HS-27A (cell line): ENCODE measurements at regions not wholly inside any gene's neighbourhood (a gene's known extent, or its start where the extent isn't known, plus 50 kb on each side); places are given as distances from the start of the nearest gene placed in this dataset.
"Not testable (repeated sequence)": the region's sequence is repeated elsewhere in the genome, so short reads cannot be mapped to it uniquely, and the experiment has no call there.

Experiments
- DNase-seq: peaks from one replicate; pipeline ENCODE4 v3.0.0-alpha.2; 2012; ENCODE audit warnings: low read depth, missing footprints

DNA sequence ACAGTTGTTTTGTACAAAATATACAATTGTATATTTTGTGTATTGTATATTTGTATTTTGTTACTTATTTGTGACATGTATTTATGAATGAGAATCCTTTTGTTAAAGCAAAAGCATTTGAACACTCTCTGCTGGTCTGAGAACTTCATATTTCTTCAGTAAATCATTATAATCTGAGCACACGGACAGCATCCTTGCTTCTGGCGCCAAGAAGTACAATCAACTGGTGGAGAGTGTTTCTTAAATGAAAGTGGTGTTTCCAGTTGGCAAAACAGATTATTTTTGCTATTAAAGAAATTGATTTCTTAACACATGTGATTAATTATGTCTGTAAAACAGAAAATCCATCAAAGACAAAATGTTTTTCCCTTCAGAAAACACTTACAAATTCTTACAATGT, 95.1 kb upstream of the COPS8 start:
- DNase-seq, result no peak

DNA sequence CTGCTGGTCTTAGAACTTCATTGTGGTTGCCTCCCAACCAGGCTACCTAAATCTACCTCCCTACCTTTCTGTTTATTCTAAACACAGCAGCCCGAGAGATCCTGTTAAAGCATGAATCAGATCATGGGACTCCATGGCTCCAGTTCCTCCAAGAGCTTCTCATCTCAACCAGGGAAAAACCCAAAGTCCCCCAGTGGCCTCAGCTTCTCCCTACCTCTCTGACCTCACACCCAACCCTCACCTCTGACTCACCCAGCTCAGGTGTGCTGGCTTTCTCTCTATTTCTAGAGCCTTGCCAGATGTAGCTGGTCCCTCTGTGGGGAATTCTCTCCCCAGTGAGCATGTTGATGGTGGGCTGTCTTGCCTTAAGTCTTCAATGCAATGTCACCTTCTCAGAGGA, 93.8 kb upstream of the COPS8 start:
- no peak for DNase-seq

GRCh38 chr2:236993286-236993685, 92.4 kb upstream of the COPS8 start:
- DNase-seq, result no peak

DNA sequence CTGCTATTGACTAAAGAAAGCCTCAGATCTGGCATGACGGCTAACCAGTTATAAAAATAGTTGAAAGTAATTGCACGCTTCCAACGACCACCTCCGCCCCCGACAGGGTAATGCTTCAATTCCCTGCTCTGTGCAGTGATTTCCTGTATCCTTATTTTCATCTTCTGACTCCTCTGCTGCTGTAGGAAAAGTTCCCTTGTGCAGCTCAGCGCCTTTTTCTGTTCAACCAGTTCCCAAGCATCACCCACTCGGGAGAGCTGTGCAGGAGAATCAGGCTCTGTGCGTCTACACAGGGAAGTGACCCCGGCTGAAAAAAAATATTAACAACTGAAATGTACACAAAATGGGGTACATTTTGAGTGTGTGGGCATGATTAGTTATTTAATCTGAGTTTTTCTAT, 91.3 kb upstream of the COPS8 start:
- DNase-seq, result no peak

GRCh38 chr2:236997069-236997715, 88.5 kb upstream of the COPS8 start:
- no peak for DNase-seq

DNA sequence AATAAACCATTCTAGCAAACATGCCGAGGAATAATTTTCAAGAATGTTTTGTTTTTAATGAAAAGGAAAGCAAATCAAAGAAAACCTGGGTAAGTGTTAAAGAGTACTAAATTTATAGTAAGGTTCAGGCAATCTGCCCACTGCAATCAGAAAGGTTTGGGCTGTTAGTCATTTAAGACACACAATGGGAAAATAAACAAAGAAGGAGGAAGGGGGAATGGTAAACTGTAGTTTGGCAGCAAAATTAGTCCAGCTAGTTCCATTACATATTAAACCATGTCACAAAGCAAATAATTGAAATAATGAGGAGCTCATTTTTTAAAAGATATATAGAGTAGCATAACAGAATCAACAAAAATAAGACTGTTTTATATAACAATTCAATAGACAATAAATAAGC, 87.5 kb upstream of the COPS8 start:
- no peak for DNase-seq

DNA sequence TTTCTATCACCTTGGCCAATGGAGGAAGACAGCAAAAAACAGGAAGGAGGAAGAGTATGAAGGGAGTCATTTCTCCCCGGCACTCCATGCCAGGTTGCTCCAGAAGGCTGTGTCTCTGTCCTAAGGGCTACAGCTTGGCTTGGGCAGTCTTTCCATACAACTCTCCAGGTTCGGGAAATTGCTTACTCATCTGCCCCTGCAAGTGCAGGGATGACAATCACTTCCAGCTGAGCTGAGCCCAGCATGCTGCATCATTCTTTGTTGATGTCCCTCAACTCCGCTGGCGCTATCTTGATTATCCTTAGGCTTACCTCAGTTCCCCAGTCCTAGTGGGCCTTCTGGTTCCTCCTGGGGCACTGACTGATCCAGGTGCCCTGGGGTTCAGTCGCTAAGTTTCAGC, 86.9 kb upstream of the COPS8 start:
- DNase-seq, result no peak

- DNase-seq, result no peak
Observed at GRCh38 chr2:237000481-237000880, 85.2 kb upstream of the COPS8 start.

DNA sequence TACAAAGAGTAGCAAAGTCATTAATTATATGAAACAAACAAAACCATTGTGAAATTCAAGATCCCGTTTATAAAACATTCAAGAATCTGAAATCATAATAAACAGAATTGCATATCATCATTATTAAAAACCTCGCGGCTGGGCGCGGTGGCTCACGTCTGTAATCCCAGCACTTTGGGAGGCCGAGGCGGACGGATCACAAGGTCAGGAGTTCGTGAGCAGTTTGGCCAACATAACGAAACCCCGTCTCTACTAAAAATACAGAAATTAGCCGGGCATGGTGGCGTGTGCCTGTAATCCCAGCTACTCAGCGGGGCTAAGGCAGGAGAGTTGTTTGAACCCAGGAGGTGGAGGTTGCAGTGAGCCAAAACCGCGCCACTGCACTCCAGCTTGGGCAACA, 80.3 kb upstream of the COPS8 start:
- not testable (repeated sequence) for DNase-seq

DNA sequence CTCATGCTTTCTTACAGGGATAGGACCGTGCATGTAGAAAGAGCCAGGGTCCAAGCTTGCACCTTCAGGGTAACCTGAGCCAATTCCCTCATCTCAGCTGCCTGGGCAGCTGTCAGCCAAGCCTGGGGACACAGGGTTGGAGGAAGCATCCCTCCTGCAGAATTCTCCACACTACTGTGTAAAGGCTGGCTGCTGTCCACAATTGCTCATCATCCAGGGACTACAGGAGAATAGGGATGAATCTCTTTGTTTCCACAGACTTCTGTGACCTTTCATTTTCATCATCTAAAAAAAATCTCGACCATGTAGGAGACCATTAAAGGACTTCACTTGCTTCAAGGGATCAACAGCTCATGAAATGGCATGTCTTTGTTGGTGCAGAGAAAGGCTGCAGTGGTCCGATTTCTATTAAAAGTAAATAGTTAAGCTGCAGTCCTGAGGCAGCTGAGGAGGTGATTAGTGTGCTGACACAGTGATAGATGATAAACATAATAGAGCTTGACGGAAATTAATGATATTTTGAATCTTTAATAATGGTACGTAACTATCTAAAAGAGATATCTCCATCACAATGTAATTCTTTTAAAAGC, 74.4 kb upstream of the COPS8 start:
- DNase-seq, result no peak

GRCh38 chr2:237012004-237012403, 73.7 kb upstream of the COPS8 start:
- no peak for DNase-seq

- no peak for DNase-seq
Observed at GRCh38 chr2:237012577-237013267, 73.0 kb upstream of the COPS8 start.

DNA sequence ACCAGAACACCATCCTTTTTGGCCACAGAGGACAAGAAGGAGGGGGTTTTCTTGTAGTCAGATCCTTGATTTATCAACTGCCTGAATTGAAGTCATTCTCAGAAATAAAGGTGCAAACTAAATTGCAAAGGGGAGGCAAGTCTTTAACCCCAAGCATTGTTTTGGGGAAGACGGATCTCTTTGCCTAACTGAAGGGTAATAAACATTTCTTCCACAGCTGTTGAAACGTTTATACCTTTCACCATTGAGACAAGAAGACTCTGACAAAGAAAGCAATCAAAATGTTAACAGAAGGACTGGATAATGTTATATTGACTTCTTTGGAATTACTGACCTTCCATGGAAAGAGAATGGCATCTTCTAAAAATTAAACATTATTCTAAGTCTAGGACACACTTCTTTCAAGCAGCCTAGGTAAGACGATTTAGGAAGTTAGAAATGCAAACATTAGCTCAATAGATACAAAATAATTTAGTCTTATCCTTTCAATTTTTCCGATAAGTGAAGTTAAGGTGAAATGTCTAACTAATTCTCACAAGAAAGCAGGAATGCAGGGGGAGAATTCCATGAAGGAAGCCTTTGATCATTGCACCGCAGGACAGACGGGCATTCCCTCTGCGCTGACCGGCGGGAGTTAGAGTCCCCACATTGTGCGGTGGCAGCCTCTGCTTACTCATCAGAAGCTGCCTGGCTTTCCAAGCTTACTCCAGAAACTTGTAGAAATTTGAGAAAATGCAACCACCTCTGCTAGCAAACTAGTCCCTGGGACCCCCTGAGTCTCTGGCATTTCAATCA, 69.4 kb upstream of the COPS8 start:
- DNase-seq, result no peak

- no peak for DNase-seq
Observed at GRCh38 chr2:237020090-237020489, 65.6 kb upstream of the COPS8 start.

- no peak for DNase-seq
Observed at GRCh38 chr2:237022533-237022932, 63.2 kb upstream of the COPS8 start.

GRCh38 chr2:237024255-237024654, 61.4 kb upstream of the COPS8 start:
- DNase-seq, result no peak

DNA sequence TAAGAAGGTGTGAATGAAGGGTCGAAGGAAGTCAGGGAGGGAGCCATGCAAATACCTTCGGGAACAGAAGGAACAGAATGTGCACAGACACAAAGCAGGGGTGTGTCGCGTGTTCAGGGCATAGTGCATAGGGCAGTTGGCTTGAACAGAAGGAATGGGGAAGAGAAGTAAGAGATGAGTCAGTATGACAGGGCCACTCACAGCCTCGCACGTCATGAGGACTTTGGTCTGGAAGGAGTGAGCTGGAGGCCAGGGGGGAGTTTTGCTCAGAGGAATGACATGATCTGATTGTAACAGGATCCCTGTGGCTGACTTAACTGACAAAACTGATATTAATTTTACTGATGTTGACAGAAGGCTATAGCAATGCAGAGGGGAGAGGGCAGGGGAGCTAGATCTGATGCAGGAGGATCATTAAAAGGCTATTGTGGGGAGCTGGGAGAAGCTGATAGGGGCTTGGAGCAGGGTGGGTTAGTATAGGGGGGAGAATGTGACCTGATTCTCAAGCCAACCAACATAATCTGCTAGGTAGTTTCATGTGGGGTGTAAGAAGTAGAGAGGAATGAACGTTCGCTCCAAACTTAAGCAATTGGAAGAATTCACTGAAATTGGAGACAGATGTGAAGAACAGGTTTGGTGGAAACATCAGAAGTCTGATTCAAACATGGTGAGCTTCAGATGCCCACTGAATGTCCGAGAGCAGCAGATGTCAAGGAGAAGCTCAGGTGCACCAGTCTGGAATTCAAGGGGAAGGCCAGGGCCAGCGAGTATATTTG, 60.4 kb upstream of the COPS8 start:
- no peak for DNase-seq

GRCh38 chr2:237026981-237027711, 58.5 kb upstream of the COPS8 start:
- no peak for DNase-seq

DNA sequence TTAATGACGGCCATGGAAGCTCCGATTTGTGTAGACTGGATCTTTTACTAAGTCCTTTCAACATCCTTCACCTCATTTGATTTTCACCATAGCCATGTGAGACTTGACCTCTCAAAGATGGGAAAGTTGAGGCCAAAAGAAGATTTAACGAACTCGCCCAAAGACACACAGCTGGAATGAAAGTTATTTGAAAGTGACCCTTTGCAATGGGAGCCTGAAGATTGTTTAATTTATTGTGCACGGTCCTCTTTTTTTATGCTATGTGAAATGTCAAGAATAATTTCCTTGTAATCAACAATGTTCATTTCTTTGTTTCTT, 58.0 kb upstream of the COPS8 start:
- no peak for DNase-seq

- DNase-seq, result no peak
Observed at GRCh38 chr2:237030382-237030781, 55.3 kb upstream of the COPS8 start.

DNA sequence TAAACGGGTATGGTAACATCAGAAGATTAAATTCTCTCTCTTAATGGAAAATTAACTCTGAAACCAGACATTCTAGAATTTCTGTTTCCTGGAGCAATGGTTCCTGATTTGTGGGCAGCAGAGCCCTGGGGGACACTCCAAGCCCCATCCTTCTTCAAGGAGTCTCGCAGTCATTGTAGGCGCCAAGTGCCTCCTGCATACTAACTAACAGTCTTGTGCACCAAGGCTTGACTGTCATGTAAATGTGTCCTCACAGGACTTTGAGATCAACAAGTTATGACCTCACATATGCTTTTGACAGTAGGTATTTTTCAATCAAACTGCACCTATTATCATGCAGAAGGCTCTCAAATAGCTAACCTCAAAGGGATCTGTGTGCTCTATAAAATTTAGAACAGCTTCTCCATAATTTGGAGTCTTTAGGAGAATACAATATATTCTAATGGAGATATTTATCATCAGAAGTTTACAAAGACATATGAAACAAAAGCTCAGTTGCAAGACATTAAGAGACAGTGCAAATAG, 52.1 kb upstream of the COPS8 start:
- no peak for DNase-seq
